ENCODE measurements at regions not wholly inside any gene's neighbourhood (a gene's known extent, or its start where the extent isn't known, plus 50 kb on each side); places are given as distances from the start of the nearest gene placed in this dataset.

DNA sequence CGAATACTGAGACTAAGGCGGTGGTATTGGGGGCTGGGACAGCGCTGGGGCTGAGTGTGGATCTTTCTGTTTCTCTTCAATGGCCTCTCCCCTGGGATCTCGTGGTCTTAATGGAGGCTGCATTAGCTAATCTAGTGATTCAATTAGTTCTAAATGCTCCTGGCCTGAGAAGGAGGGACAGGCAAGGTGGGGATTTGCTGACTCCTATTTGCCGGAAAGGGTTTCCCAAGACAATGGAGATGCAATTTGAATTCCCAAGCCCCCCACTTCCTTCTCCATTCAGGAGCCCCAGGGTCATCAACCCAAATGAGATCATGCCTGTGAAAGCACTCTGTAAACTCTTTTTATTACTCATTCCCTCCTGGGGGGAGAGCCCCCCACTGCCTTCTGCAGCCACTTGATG is 111.7 kb upstream of the PLXNA4 start:
- no peak for DNase-seq (ENCODE audit: low read depth)
- no peak overlapping the region for H3K4me3 ChIP-seq (ENCODE audit: low read length)
- TF ChIP-seq, protein P1, sequence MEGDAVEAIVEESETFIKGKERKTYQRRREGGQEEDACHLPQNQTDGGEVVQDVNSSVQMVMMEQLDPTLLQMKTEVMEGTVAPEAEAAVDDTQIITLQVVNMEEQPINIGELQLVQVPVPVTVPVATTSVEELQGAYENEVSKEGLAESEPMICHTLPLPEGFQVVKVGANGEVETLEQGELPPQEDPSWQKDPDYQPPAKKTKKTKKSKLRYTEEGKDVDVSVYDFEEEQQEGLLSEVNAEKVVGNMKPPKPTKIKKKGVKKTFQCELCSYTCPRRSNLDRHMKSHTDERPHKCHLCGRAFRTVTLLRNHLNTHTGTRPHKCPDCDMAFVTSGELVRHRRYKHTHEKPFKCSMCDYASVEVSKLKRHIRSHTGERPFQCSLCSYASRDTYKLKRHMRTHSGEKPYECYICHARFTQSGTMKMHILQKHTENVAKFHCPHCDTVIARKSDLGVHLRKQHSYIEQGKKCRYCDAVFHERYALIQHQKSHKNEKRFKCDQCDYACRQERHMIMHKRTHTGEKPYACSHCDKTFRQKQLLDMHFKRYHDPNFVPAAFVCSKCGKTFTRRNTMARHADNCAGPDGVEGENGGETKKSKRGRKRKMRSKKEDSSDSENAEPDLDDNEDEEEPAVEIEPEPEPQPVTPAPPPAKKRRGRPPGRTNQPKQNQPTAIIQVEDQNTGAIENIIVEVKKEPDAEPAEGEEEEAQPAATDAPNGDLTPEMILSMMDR (conservative IDR thresholded peaks at IDR 0.05; ENCODE audit: low read length): no peak

GRCh38 chr7:132687016-132687415 is 110.7 kb upstream of the PLXNA4 start:
- no peak overlapping the region for H3K4me3 ChIP-seq (ENCODE audit: low read length)
- TF ChIP-seq, protein P1 (conservative IDR thresholded peaks at IDR 0.05; ENCODE audit: low read length): no peak
- DNase-seq (ENCODE audit: low read depth): no peak

GRCh38 chr7:132685277-132685676 is 109.0 kb upstream of the PLXNA4 start:
- TF ChIP-seq, protein P1 (conservative IDR thresholded peaks at IDR 0.05; ENCODE audit: low read length): no peak
- H3K4me3 ChIP-seq (ENCODE audit: low read length): no peak overlapping the region
- no peak for DNase-seq (ENCODE audit: low read depth)

DNA sequence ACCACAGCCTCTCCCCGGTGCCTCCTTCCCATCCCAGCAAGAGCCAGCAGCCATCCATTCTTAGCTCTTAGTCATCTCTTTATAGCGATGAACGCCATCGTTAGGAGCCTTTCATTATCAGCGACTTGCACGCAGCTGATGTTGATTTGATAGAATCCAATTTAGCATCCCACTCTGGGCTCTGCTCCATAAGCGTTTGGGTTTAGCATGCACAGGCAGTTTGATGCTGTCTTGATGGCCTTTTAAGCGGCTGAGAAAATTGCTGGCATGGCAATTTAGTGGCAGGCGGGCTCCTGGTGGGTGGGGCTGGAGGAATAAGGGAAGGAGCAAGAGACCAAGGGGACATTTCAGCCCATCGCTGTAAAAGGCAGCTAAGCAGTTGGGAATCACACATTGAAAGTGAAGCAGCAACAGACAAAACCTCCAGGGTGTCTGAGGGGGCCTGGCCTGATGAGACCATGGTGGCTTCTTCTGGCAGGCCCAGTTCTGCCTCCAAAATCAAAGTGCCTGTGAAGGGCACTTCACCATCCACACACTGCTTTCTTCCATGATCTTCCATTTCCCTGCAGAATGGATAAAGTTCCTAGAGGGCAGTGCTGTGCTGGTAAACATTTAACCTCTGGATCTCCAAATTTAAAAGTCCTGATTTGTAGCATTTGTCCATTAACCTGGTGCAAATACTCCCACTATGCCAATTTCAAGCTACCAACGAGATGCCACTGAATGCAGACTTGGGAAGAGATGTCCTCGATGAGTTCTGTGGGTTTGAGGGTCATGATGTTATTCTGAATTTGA is 107.8 kb upstream of the PLXNA4 start:
- H3K4me3 ChIP-seq (ENCODE audit: low read length): no peak overlapping the region
- TF ChIP-seq, protein P1 (conservative IDR thresholded peaks at IDR 0.05; ENCODE audit: low read length): no peak; the same call in 1 of the 2 replicates
- DNase-seq (ENCODE audit: low read depth): no peak

DNA sequence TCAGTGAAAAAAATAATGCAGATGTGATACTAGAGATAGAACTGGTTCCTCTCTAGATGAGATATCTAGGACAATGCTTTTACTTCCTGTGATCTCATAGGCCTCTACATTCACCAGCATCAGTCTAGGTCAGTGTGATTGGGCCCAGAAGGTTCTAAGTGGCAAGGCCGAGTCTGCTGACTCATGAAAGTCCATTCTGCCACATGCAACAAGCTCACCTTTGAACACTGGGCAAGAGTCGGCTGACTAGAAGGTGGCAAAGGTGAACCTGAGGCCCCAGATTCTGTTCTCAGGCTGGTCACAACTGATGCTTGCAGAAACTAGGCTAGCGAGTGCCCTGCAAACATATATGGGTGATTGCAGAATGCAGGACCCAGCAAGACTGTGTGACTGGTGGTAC is 105.7 kb upstream of the PLXNA4 start:
- TF ChIP-seq, protein P1 (conservative IDR thresholded peaks at IDR 0.05; ENCODE audit: low read length): no peak
- no peak overlapping the region for H3K4me3 ChIP-seq (ENCODE audit: low read length)
- DNase-seq (ENCODE audit: low read depth): no peak

GRCh38 chr7:132680590-132680989 is 104.3 kb upstream of the PLXNA4 start:
- TF ChIP-seq, protein P1 (conservative IDR thresholded peaks at IDR 0.05; ENCODE audit: low read length): no peak
- no peak overlapping the region for H3K4me3 ChIP-seq (ENCODE audit: low read length)
- no peak for DNase-seq (ENCODE audit: low read depth)

DNA sequence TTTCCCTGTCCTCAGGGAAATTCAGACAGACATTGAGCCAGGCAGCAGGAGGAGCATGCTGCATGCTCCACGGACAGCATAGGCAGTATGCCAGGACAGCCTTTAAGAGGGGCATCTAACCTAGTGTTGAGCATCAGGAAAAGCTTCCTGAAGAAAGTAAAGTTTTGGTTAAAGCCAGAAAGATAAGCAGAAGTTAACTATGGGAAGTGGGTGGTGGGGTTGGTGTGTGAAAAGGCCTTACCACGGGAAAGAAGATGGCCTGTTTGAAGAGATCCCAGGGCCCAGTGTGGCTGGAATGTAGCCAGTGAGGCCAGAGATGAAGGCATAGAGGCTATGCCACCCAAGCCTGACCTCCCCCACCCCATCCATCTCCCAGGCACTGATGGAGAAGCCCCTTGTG is 102.4 kb upstream of the PLXNA4 start:
- no peak for DNase-seq (ENCODE audit: low read depth)
- TF ChIP-seq, protein P1 (conservative IDR thresholded peaks at IDR 0.05; ENCODE audit: low read length): no peak

More for the DNA sequence above, 102.4 kb upstream of the PLXNA4 start:
- no peak overlapping the region for H3K4me3 ChIP-seq (ENCODE audit: low read length)

Measured in AG10803 (cell line).